H1 (cell line): ENCODE measurements at regions not wholly inside any gene's neighbourhood (a gene's known extent, or its start where the extent isn't known, plus 50 kb on each side); places are given as distances from the start of the nearest gene placed in this dataset.

Source experiments
- CTCF ChIA-PET: fragments of 300-600 bp; sonication (Branson Sonifier 250); formaldehyde crosslinking; loops from one replicate; lab custom pipeline; 2021; ENCODE audit not compliant: partially characterized antibody; lab: Charles Lee
- POLR2A ChIA-PET: fragments of 300-600 bp; sonication (Branson Sonifier 250); formaldehyde crosslinking; loops from one replicate; lab custom pipeline; 2021; ENCODE audit warnings: inconsistent platforms; ENCODE audit not compliant: partially characterized antibody; lab: Charles Lee
- DNase-seq, 2 experiments: peaks; one replicate each; pipeline versions ENCODE4 v3.0.0 to v3.0.0-alpha.2; 2010 to 2022; ENCODE audit warnings: low spot score in 2 of 2, low read depth in 1 of 2, mixed read lengths in 1 of 2
- FAIRE-seq: peaks from 2 replicates; lab custom pipeline; 2011; peaks lifted over from hg19 to GRCh38; lab: Jason Lieb, UNC
- H2AFZ ChIP-seq: 2 replicates; pipeline ENCODE4 v1.8.1; 2012; ENCODE audit warnings: low read length, inconsistent platforms
- H2AK5ac ChIP-seq: 2 replicates; pipeline ENCODE4 v1.6.1; 2013; ENCODE audit warnings: low read depth, low read length
- H2BK120ac ChIP-seq: replicated peaks from 2 replicates; pipeline ENCODE3; 2013; ENCODE audit warnings: low read depth, low read length, inconsistent platforms
- H2BK12ac ChIP-seq: 2 replicates; pipeline ENCODE4 v1.6.1; 2013; ENCODE audit warnings: low read depth, low read length
- H2BK15ac ChIP-seq: 2 replicates; pipeline ENCODE4 v1.6.1; 2013; ENCODE audit warnings: low read length
- H2BK20ac ChIP-seq: 2 replicates; pipeline ENCODE4 v1.6.1; 2013; ENCODE audit warnings: low read length
- H2BK5ac ChIP-seq: 2 replicates; pipeline ENCODE4 v1.6.1; 2013; ENCODE audit warnings: low read depth, low read length
- H3K14ac ChIP-seq: 2 replicates; pipeline ENCODE4 v1.6.1; 2013; ENCODE audit warnings: inconsistent platforms; ENCODE audit not compliant: insufficient read length
- H3K18ac ChIP-seq: 2 replicates; pipeline ENCODE4 v1.6.1; 2013; ENCODE audit warnings: low read length; ENCODE audit errors: extremely low read depth
- H3K23ac ChIP-seq: 2 replicates; pipeline ENCODE4 v1.6.1; 2013; ENCODE audit warnings: inconsistent platforms; ENCODE audit not compliant: insufficient read length
- H3K23me2 ChIP-seq: 2 replicates; pipeline ENCODE4 v1.6.1; 2013; ENCODE audit warnings: low read depth, low read length
- H3K27ac ChIP-seq: 2 replicates; pipeline ENCODE4 v1.6.1; 2011; ENCODE audit warnings: low read depth, low read length, inconsistent platforms
- H3K27me3 ChIP-seq, 4 experiments: replicated peaks in 1 of 4; 1 replicate in 1 of 4; 2 replicates in 3 of 4; pipeline versions ENCODE4 v1.6.1 to v1.8.1; 2011 to 2013; ENCODE audit warnings: low read length in 3 of 4, mild to moderate bottlenecking in 3 of 4, inconsistent platforms in 2 of 4, mixed read lengths in 2 of 4, moderate library complexity in 1 of 4; ENCODE audit not compliant: control insufficient read depth in 3 of 4, insufficient read depth in 3 of 4; ENCODE audit errors: extremely low read depth in 1 of 4
- H3K36me3 ChIP-seq, 4 experiments: 2 replicates each; pipeline versions ENCODE4 v1.6.1 to v1.8.1; 2011 to 2013; ENCODE audit warnings: mild to moderate bottlenecking in 4 of 4, low read length in 3 of 4, moderate library complexity in 2 of 4, control low read depth in 1 of 4, inconsistent platforms in 1 of 4; ENCODE audit not compliant: insufficient read depth in 4 of 4, control insufficient read depth in 2 of 4
- H3K4ac ChIP-seq: replicated peaks from 2 replicates; pipeline ENCODE3; 2013; ENCODE audit warnings: low read length, low read depth, mixed read lengths, inconsistent platforms; ENCODE audit not compliant: insufficient read length
- H3K4me1 ChIP-seq, 4 experiments: replicated peaks in 1 of 4; 1 replicate in 1 of 4; 2 replicates in 3 of 4; pipeline versions ENCODE4 v1.6.1 to v1.8.1; 2011 to 2013; ENCODE audit warnings: low read length in 3 of 4, inconsistent platforms in 2 of 4, mixed read lengths in 1 of 4; ENCODE audit not compliant: insufficient read depth in 4 of 4, control insufficient read depth in 3 of 4
- H3K4me2 ChIP-seq, 2 experiments: 2 replicates each; pipeline versions ENCODE4 v1.6.1 to v1.8.1; 2011 to 2013; ENCODE audit warnings: low read depth in 2 of 2, low read length in 2 of 2, control low read depth in 1 of 2, inconsistent platforms in 1 of 2, mild to moderate bottlenecking in 1 of 2; ENCODE audit not compliant: insufficient read depth in 1 of 2
- H3K4me3 ChIP-seq, 4 experiments: fragments of 200-600, 300-600 bp in 1 of 4; sonication (generic), shearing (Covaris generic), sonication (Bioruptor Twin) in 1 of 4; 2 replicates each; pipeline versions ENCODE4 v1.5.1 to v1.8.1; 2011 to 2016; ENCODE audit warnings: low read length in 4 of 4, low read depth in 3 of 4, control low read depth in 2 of 4, inconsistent platforms in 2 of 4, mild to moderate bottlenecking in 2 of 4, mixed read lengths in 1 of 4, moderate library complexity in 1 of 4; ENCODE audit not compliant: insufficient read depth in 2 of 4; ENCODE audit errors: extremely low read depth in 1 of 4
- H3K56ac ChIP-seq: replicated peaks from 2 replicates; pipeline ENCODE3; 2013; ENCODE audit warnings: low read depth, mild to moderate bottlenecking, mixed read lengths, low read length, inconsistent platforms; ENCODE audit not compliant: insufficient read length
- H3K79me1 ChIP-seq: 2 replicates; pipeline ENCODE4 v1.6.1; 2013; ENCODE audit warnings: low read depth, low read length, control low read depth
- H3K79me2 ChIP-seq, 2 experiments: 2 replicates each; pipeline versions ENCODE4 v1.6.1 to v1.8.1; 2012 to 2013; ENCODE audit warnings: low read length in 2 of 2, mild to moderate bottlenecking in 2 of 2, inconsistent platforms in 1 of 2; ENCODE audit not compliant: insufficient read depth in 2 of 2, control insufficient read depth in 1 of 2
- H3K9ac ChIP-seq, 4 experiments: replicated peaks in 1 of 4; 1 replicate in 1 of 4; 2 replicates in 3 of 4; pipeline versions ENCODE4 v1.6.1 to v1.8.1; 2011 to 2013; ENCODE audit warnings: low read depth in 3 of 4, low read length in 3 of 4, control low read depth in 2 of 4, mild to moderate bottlenecking in 2 of 4, moderate library complexity in 2 of 4, inconsistent platforms in 1 of 4; ENCODE audit errors: extremely low read depth in 1 of 4
- H3K9me3 ChIP-seq, 2 experiments: 2 replicates each; pipeline versions ENCODE4 v1.6.1 to v1.8.1; 2012 to 2013; ENCODE audit warnings: mild to moderate bottlenecking in 2 of 2, moderate library complexity in 2 of 2, control low read depth in 1 of 2, inconsistent platforms in 1 of 2, low read depth in 1 of 2, low read length in 1 of 2, mixed read lengths in 1 of 2; ENCODE audit not compliant: insufficient read depth in 2 of 2
- H4K20me1 ChIP-seq, 2 experiments: replicated peaks in 1 of 2; 2 replicates each; pipeline versions ENCODE3 to v1.8.1; 2011 to 2013; ENCODE audit warnings: inconsistent platforms in 2 of 2, low read length in 2 of 2, mild to moderate bottlenecking in 1 of 2; ENCODE audit not compliant: insufficient read depth in 2 of 2, control insufficient read depth in 1 of 2
- H4K5ac ChIP-seq: 2 replicates; pipeline ENCODE4 v1.6.1; 2013; ENCODE audit warnings: low read length, low read depth, mixed read lengths, inconsistent platforms; ENCODE audit not compliant: insufficient read length
- H4K8ac ChIP-seq: 2 replicates; pipeline ENCODE4 v1.8.0; 2013; ENCODE audit warnings: mild to moderate bottlenecking, moderate library complexity, low read length, inconsistent platforms; ENCODE audit not compliant: insufficient read depth; ENCODE audit errors: extremely low read depth
- H4K91ac ChIP-seq: replicated peaks from 2 replicates; pipeline ENCODE3; 2013; ENCODE audit warnings: low read length, mixed read lengths, inconsistent platforms; ENCODE audit not compliant: insufficient read length
- EZH2 ChIP-seq: fragments of 200-600 bp; sonication (generic); IDR thresholded peaks from 2 replicates; pipeline ENCODE4 v1.7.1; 2012; ENCODE audit warnings: low read depth, mild to moderate bottlenecking, moderate library complexity, low read length, inconsistent platforms; ENCODE audit not compliant: severe bottlenecking
- MAFK ChIP-seq: IDR thresholded peaks from 2 replicates; pipeline ENCODE4 v1.6.1; 2012; ENCODE audit warnings: low read depth, mild to moderate bottlenecking, improper control_type of control experiment, low read length
- NANOG ChIP-seq: IDR thresholded peaks from 2 replicates; pipeline ENCODE4 v1.6.1; 2011; ENCODE audit warnings: low read length, low read depth, mild to moderate bottlenecking, inconsistent platforms; ENCODE audit not compliant: insufficient read depth, poor library complexity, severe bottlenecking
- SP2 ChIP-seq: IDR thresholded peaks from 2 replicates; pipeline ENCODE4 v1.6.1; 2012; ENCODE audit warnings: mild to moderate bottlenecking, low read length, inconsistent platforms
- TAF7 ChIP-seq: optimal IDR thresholded peaks from 2 replicates; pipeline ENCODE3; 2011; ENCODE audit warnings: low read depth, mild to moderate bottlenecking, inconsistent platforms, low read length, moderate library complexity, borderline replicate concordance
- WGBS, 2 experiments: shearing (Covaris generic) in 1 of 2; methylation state at CpG; one replicate each; pipeline versions ENCODE4 v1.1.6 to v1.1.7; 2013 to 2015; ENCODE audit warnings: low lambda C conversion rate in 2 of 2, mixed read lengths in 2 of 2, inconsistent platforms in 1 of 2, low coverage in 1 of 2, missing lambda C conversion rate in 1 of 2; ENCODE audit not compliant: insufficient replicate concordance in 2 of 2, insufficient coverage in 1 of 2, insufficient read length in 1 of 2; ENCODE audit errors: extremely low coverage in 1 of 2, missing lambda C conversion rate in 1 of 2; 5-methylcytosine and 5-hydroxymethylcytosine counted together

DNA sequence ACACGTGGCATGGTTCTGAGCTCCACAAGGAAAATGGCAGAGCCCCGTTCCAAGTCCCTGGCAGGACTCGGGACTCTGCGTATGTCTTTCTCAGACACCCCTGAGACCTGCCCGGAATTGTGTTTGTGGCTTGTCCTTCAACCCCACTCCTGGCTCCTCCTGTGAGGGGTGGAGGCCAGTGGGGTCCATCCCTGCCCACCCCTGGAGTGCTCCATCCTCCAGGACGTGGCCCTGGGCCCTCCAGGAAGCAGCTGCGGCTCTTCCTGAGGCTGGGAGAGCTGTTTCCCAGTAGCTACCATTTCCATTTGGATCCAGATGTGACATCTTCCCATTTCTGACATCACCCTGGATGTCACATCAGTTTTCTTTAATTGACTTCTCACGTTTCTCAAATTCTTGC, 118.7 kb upstream of the C1QTNF9B start:
- Histone ChIP-seq H3K79me2 (no peaks in the 10 kb centered on the region), H3K23ac (no peak overlapping the region), H2BK120ac (no peak overlapping the region), H4K8ac (no peak overlapping the region), H3K27ac (no peak overlapping the region), H2BK5ac (no peak overlapping the region)
- TF ChIP-seq TAF7 (no peak), NANOG (no peak), SP2 (no peak), MAFK (no peak), EZH2 (no peak)
- TF ChIP-seq, all 59 proteins: peak for 0
- no peak overlapping the region for H2AFZ ChIP-seq
- H3K36me3 ChIP-seq: no peaks in the 10 kb centered on the region
- H3K18ac ChIP-seq: no peak overlapping the region
- H4K20me1 ChIP-seq: no peaks in the 10 kb centered on the region
- no peak overlapping the region for H3K9ac ChIP-seq
- no peak overlapping the region for H2BK20ac ChIP-seq
- no peak overlapping the region for H3K4me3 ChIP-seq
- H3K23me2 ChIP-seq: no peaks in the 10 kb centered on the region
- H4K91ac ChIP-seq: no peak overlapping the region
- H3K79me1 ChIP-seq: no peaks in the 10 kb centered on the region; the same call in none of the 2 replicates
- H3K14ac ChIP-seq: no peak overlapping the region
- FAIRE-seq: no peak
- no peak overlapping the region for H3K4ac ChIP-seq
- no peak overlapping the region for H3K4me2 ChIP-seq
- no peak overlapping the region for H3K56ac ChIP-seq
- CTCF ChIA-PET: interaction anchor here (0.6 to 1.5 kb wide), 5 partner anchors 9 to 213 kb away, joined by 3 to 4 read pairs (median 3); no protein-coding TSS in a partner anchor
- no peaks in the 10 kb centered on the region for H3K27me3 ChIP-seq
- DNase-seq: no peak
- no peak overlapping the region for H2BK15ac ChIP-seq
- no peaks in the 10 kb centered on the region for H3K4me1 ChIP-seq
- no peak overlapping the region for H2BK12ac ChIP-seq
- POLR2A ChIA-PET: interaction anchor here (0.6 kb wide), 1 partner anchor 116 kb away, joined by 3 read pairs; no protein-coding TSS in a partner anchor
- H3K9me3 ChIP-seq: no peaks in the 10 kb centered on the region
- H4K5ac ChIP-seq: no peak overlapping the region
- 90% methylated on average over 8 of the region's 8 CpGs; no CpG with 5 or more reads in 1 of the 2 experiments for WGBS, 2 experiments
- H2AK5ac ChIP-seq: no peak overlapping the region
